ENCODE measurements at regions not wholly inside any gene's neighbourhood (a gene's known extent, or its start where the extent isn't known, plus 50 kb on each side); places are given as distances from the start of the nearest gene placed in this dataset.
A peak's percentile ranks its signal among the peaks of the same experiment; 100 is the strongest.

GRCh38 chr17:73987845-73988509 is 215.5 kb upstream of the RPL38 start:
- DNase-seq: no peak

- DNase-seq: no peak
Observed at GRCh38 chr17:73989671-73990070, 213.8 kb upstream of the RPL38 start.

DNA sequence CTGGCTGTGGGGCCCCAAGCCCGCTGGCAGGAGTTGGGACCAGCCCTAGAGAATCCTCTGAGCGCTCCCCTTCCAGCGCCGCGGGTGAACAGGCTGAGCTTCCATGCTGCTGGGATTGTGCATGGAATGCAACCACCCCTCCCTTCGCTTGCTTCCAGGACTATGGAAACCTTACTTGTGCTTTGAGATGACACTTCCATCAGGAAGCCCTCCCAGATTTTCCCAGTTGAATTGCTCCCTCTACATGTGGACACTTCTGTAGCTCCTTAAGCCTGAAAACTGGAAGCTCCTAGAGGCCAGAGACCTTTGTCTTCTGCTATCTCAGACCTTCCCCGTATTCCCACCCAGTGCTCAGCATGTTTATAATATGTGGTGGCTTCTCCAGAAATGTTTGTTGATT is 213.2 kb upstream of the RPL38 start:
- no peak for DNase-seq

DNA sequence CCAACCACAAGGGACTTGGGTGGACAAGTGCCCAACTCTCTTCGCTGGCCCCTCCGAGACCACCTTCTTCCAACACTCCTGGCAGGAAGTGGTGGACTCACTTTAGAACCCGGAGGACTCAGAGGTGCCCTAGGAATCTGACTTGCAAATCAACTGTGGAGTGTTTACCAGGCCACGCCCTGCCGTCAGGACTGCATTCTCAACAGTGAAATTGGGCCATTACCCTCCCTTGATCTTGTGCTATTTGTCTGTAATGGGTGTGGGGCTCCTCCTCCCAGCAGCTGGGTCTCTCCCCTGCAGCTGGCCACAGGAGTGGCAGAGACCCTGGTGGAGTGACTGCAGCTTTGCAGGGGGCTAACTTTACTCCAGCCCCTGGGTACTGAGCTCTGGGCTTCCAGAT is 212.2 kb upstream of the RPL38 start:
- DNase-seq: no peak

- no peak for DNase-seq
Observed at GRCh38 chr17:73994946-73995345, 208.5 kb upstream of the RPL38 start.

GRCh38 chr17:73997059-73997458 is 206.4 kb upstream of the RPL38 start:
- no peak for DNase-seq

DNA sequence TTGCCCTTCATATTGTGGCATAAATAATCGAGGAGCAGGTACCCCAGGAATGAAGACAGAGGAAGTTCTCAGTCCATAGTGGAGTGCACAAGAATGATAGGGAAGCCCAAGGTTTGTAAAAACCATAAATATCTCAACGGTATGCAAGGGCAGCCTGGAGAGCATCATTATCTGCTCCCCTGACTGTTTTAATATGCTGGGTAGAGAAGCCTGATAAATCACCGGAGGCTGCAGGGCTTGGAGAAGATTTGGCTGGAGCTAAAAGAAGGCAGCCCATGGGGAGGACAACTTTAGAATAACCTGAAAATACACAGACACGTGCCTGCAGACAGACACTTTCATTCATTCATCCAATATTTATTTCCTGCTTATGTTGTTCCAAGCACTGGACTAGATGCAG is 205.2 kb upstream of the RPL38 start:
- DNase-seq: no peak

DNA sequence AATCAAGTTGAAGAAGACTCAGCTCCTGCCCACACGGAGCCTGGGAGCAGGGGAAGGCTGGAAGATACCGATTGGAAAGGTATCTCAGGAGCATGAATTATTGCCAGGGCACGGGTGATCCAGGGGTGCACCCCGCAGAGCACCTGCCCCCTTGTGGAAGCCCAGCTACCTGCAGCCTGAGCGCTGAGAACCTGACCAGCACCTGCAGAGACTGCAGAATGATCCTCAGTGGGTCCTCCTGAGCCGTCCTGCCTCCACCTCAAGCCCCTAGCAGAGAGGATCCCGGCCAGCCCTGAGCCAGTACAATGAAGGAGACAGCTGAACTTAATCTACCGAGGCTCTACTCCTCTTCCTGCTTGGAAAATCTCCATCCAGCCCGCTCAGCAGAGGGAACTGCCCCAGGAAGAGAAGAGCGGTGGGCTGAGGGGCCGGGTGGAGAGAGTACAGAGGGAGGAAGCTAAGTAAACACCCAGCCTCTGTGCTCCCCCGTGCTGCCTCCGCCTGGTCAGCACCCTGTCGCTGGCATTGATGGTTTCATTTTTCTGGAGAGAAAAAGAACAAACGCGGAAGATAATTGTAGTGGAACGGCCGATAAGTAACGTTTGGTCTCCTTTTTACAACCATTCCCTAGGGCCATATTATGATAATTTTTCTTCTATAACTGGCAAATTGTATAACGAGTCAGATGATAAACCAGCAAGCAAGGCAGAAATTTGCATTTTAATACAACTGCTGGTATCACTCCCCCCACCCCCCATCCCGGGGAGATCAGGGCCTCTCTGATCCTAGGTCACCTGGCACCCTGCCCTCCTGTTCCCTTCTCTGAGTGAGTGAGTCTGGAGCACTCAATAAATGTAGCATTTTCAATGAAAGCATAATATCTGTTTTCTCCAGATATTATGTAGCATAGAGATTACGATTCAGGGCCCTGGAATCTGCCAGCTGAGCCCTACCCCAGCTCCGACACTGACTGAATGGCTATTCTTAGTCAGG is 204.5 kb upstream of the RPL38 start:
- no peak for DNase-seq

GRCh38 chr17:74001145-74001544 is 202.3 kb upstream of the RPL38 start:
- DNase-seq: no peak

- DNase-seq: no peak
Observed at GRCh38 chr17:74002241-74002640, 201.2 kb upstream of the RPL38 start.

GRCh38 chr17:74004056-74004455 is 199.4 kb upstream of the RPL38 start:
- DNase-seq: no peak

GRCh38 chr17:74005790-74006189 is 197.7 kb upstream of the RPL38 start:
- no peak for DNase-seq

DNA sequence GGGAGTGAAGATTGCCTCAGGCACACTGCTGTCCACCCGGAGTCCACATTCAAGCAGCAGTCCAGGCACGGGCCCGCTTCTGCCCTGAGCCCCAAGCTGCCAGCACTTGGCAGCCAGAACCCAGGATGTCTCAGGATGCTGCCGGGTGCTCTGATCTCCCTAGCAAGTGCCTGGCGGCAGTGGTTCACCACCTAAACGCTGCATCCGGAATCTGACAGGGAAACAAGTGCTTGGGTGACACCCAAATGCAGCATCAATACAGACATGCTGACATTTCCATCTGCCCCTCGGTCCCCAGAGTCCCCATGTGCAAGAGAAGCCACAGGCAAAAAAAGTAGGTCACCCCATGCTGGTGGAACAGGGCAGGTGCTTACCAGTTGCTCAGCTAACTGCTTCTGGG is 197.1 kb upstream of the RPL38 start:
- no peak for DNase-seq

DNA sequence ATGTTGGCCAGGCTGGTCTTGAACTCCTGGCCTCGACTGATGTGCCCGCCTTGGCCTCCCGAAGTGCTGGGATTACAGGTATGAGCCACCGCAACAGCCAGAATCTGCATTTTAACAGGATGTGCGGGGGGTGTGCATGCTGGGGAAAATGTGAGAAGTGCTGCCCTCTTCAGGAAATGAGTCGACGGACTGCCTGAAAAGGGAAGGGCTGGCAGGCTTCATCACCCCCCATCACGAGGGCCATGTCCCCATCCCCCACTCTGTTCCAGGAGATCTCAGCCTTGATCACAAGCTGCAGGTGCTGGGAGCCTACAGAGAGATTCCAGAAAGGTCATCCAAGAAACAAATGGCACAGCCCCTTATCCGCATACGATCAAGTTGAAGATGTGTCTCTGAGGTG is 195.3 kb upstream of the RPL38 start:
- no peak for DNase-seq

DNA sequence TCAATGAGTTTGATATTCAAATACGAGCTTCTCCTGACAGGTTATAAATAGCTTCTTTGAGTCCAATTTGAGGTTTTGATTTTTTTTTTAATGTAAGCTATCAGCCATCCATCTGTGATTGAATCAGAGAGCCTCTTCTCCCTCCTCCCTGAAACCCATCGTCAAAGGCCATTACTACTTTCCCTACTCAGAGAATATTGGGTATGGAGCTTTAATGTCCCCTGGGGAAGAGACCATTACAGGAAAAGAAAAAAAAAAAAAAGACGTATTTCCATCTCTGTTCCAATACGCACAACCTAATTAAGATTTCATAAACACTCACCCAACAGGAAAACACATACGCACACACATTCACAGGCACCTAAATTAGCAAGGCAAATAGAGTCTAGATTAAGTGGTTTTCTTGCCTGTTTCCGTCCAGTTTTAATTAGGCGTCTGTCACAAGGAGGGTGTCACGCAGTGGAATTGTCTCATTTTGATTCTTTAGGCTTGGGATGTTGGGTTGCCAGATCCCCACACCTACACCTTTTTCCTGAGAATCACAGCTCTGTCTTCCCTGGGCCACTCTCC is 194.3 kb upstream of the RPL38 start:
- DNase-seq: no peak

DNA sequence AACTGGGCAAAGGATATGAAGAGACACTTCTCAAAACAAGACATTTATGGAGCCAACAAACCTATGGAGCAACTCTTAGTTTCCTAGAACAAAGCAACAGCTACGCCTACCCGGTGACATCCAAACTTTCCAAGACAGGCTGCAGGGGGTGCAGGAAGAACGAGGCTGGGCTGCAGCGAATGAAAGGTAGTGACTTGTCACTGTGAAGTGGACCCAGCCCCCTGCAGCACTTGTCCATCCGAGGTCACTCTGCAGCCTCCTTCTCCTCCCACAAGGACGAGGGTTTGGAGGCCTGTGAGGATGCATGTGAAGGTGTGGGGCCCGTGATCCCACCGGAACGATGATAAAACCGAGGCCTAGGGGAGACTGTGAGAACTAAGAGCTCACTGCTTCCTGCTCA is 192.6 kb upstream of the RPL38 start:
- no peak for DNase-seq

DNA sequence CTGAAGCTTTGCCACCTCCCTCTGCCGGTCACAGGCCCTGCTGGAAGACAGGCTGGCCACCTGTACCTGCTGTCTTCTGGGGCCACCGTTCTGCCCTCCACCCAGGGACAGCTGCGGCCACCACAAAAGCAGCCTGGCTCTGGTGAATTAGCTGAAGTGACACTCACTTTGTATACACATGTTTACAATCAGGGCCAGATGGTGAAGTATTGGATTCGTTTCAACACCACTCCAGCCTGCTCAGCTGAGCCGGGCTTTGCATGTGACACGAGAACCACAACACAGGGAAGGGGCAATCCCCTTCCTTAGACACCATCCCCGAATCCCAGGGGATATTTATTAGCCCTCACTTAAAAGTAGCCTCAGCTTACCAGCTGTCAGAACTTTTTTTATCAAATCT is 191.5 kb upstream of the RPL38 start:
- peak; percentile 44 for DNase-seq

GRCh38 chr17:74012465-74012864 is 191.0 kb upstream of the RPL38 start:
- DNase-seq: no peak

DNA sequence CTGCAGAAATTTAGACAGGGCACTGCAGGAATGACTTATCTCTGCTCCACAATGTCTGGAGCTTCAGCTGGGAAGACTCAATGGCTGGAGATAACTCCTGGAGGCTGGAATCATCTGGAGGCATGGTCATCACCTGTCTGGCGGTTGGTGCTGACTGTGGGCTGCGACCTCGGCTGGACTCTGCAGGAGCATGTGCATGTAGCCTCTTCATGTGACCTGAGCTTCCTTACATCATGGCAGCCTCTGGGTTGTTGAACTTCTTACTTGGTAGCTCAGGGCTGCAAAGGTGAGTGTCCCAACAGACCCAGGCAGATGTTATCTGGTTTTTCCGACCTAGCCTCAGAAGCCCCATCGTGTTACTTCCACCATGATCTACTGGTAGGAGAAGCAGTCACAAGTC is 188.2 kb upstream of the RPL38 start:
- no peak for DNase-seq

DNA sequence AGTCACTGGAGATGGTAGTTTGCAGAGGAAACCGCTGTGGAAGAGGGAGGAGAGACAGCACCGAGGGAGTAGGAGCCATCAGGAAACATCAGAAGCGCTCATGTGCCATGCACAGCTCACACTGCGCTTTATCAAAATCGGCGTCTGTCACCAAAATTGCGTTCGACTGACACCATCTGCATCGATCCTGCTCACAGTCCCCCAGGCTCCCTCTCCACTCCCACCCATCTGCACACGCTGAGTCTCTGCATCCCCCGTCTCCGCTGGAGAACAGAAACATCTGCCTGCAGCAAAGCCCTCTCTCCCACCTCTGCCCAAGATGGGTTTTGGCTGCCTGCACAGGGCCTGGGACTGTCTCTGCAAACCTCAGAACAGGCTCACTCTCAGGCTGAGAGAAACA is 187.5 kb upstream of the RPL38 start:
- DNase-seq: no peak

GRCh38 chr17:74016461-74016860 is 187.0 kb upstream of the RPL38 start:
- no peak for DNase-seq

- DNase-seq: no peak
Observed at GRCh38 chr17:74017466-74017865, 186.0 kb upstream of the RPL38 start.

DNA sequence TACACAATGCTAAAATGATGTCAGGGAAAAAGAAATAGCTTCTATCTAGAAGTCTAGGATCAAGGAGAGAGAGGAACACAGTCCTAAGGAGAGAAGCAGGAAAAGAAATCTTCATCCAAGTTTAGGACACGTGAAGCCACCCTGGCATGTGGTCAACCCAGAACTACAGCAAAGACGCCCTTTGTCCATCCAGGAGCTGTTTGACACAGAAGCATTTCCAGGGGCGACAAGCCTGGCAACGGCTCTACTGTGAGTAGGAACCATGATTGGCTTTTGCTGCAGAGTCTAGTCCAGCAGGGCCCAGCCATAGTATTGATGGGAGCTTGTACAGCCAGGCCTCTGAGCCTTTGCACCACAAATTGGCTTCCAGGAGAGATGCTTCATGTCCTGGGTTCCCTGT is 185.4 kb upstream of the RPL38 start:
- no peak for DNase-seq

- no peak for DNase-seq
Observed at GRCh38 chr17:74019271-74019670, 184.2 kb upstream of the RPL38 start.
